ENCODE measurements at regions not wholly inside any gene's neighbourhood (a gene's known extent, or its start where the extent isn't known, plus 50 kb on each side); places are given as distances from the start of the nearest gene placed in this dataset.
"Not testable (repeated sequence)": the region's sequence is repeated elsewhere in the genome, so short reads cannot be mapped to it uniquely, and the experiment has no call there.

DNA sequence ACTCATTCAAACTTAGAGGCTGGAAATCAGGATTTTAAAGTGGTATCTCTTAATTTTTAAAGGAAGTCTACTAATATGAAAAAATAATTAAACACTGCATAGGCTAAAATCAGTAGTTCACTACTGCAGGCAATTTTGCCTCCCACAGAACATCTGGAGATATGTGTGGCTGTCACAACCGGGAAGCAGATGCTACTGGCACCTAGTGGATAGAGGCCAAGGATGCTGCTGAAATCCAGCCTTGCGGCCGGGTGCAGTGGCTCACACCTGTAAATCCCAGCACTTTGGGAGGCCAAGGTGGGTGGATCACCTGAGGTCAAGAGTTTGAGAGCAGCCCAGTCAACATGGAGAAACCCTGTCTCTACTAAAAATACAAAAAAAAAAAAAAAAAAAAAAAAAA, 473.9 kb downstream of the XYLT1 start:
- CTCF ChIA-PET = no interaction called here
- WGBS (ENCODE audit: insufficient coverage) = 97% methylated on average over 3 of the region's 3 CpGs

GRCh38 chr16:16997349-16997748, 473.4 kb downstream of the XYLT1 start:
- no peak for DNase-seq
- H3K36me3 ChIP-seq (ENCODE audit: control insufficient read depth in 4 of 4, insufficient read depth in 4 of 4, low read length in 3 of 4) = no peaks in the 10 kb centered on the region
- no peaks in the 10 kb centered on the region for H3K9me3 ChIP-seq (ENCODE audit: control extremely low read depth in 1 of 5, control insufficient read depth in 4 of 5, insufficient read depth in 2 of 5, low read depth in 1 of 5, low read length in 4 of 5)
- H3K27me3 ChIP-seq (replicated peaks in 2 of 5; ENCODE audit: control insufficient read depth in 4 of 5, insufficient read depth in 5 of 5, low read length in 4 of 5) = no peaks in the 10 kb centered on the region
- WGBS (ENCODE audit: insufficient coverage) = 61% methylated on average over 3 of the region's 6 CpGs
- ChIA-PET POLR2A (no interaction called here), CTCF (no interaction called here)
- no peak overlapping the region for H3K27ac ChIP-seq (ENCODE audit: insufficient read depth in 1 of 2, low read depth in 1 of 2, low read length in 2 of 2, poor library complexity in 1 of 2, severe bottlenecking in 2 of 2)
- H3K4me3 ChIP-seq (ENCODE audit: control insufficient read depth in 1 of 7, extremely low read depth in 1 of 7, insufficient read depth in 4 of 7, low read depth in 2 of 7, low read length in 6 of 7) = no peak overlapping the region
- peaks cover 6 to 26% (median 15%) of the 10 kb centered on the region in 4 experiments for H3K4me1 ChIP-seq (ENCODE audit: control extremely low read depth in 1 of 4, control insufficient read depth in 4 of 4, insufficient read depth in 4 of 4, low read length in 3 of 4)

More for the DNA sequence above, 473.9 kb downstream of the XYLT1 start:
- no peaks in the 10 kb centered on the region for H3K9me3 ChIP-seq (ENCODE audit: control extremely low read depth in 1 of 5, control insufficient read depth in 4 of 5, insufficient read depth in 2 of 5, low read depth in 1 of 5, low read length in 4 of 5)
- no peak overlapping the region for H3K4me3 ChIP-seq (ENCODE audit: control insufficient read depth in 1 of 7, extremely low read depth in 1 of 7, insufficient read depth in 4 of 7, low read depth in 2 of 7, low read length in 6 of 7)
- POLR2A ChIA-PET = no interaction called here
- no peak for DNase-seq
- peaks cover 6 to 28% (median 15%) of the 10 kb centered on the region in 4 experiments for H3K4me1 ChIP-seq (ENCODE audit: control extremely low read depth in 1 of 4, control insufficient read depth in 4 of 4, insufficient read depth in 4 of 4, low read length in 3 of 4)
- no peak overlapping the region for H3K27ac ChIP-seq (ENCODE audit: insufficient read depth in 1 of 2, low read depth in 1 of 2, low read length in 2 of 2, poor library complexity in 1 of 2, severe bottlenecking in 2 of 2)
- no peaks in the 10 kb centered on the region for H3K36me3 ChIP-seq (ENCODE audit: control insufficient read depth in 4 of 4, insufficient read depth in 4 of 4, low read length in 3 of 4)
- H3K27me3 ChIP-seq (replicated peaks in 2 of 5; ENCODE audit: control insufficient read depth in 4 of 5, insufficient read depth in 5 of 5, low read length in 4 of 5) = no peaks in the 10 kb centered on the region

DNA sequence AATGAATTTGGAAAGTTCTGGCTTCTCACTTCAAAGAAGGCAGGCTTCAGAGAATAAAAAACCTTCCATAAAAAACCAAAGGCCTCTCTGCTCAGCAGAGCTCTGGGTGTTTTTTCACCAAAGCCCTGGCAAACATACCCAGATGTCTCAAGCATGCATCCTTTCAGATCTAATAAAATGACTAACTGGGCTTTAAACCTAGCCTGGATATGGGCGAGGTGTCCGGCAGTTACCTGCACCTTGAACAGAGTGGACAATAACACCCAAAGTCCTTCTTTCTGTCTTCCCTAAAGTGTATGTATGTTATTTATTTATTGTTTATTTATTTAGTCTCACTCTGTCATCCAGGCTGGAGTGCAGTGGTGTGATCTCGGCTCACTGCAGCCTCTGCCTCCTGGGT, 469.3 kb downstream of the XYLT1 start:
- no peaks in the 10 kb centered on the region for H3K9me3 ChIP-seq (ENCODE audit: control extremely low read depth in 1 of 5, control insufficient read depth in 4 of 5, insufficient read depth in 2 of 5, low read depth in 1 of 5, low read length in 4 of 5)
- no peak overlapping the region for H3K27ac ChIP-seq (ENCODE audit: insufficient read depth in 1 of 2, low read depth in 1 of 2, low read length in 2 of 2, poor library complexity in 1 of 2, severe bottlenecking in 2 of 2)
- ChIA-PET CTCF (interaction anchor here (1.1 kb wide), 1 partner anchor 16 kb away, joined by 3 read pairs; no protein-coding TSS in a partner anchor), POLR2A (no interaction called here)
- no peaks in the 10 kb centered on the region for H3K36me3 ChIP-seq (ENCODE audit: control insufficient read depth in 4 of 4, insufficient read depth in 4 of 4, low read length in 3 of 4)
- no peak overlapping the region for H3K4me3 ChIP-seq (ENCODE audit: control insufficient read depth in 1 of 7, extremely low read depth in 1 of 7, insufficient read depth in 4 of 7, low read depth in 2 of 7, low read length in 6 of 7)
- 100% methylated on average over 2 of the region's 3 CpGs for WGBS (ENCODE audit: insufficient coverage)
- DNase-seq = no peak
- H3K27me3 ChIP-seq (replicated peaks in 2 of 5; ENCODE audit: control insufficient read depth in 4 of 5, insufficient read depth in 5 of 5, low read length in 4 of 5) = no peaks in the 10 kb centered on the region
- peaks cover 0 to 10% (median 0%) of the 10 kb centered on the region in 4 experiments for H3K4me1 ChIP-seq (ENCODE audit: control extremely low read depth in 1 of 4, control insufficient read depth in 4 of 4, insufficient read depth in 4 of 4, low read length in 3 of 4)

DNA sequence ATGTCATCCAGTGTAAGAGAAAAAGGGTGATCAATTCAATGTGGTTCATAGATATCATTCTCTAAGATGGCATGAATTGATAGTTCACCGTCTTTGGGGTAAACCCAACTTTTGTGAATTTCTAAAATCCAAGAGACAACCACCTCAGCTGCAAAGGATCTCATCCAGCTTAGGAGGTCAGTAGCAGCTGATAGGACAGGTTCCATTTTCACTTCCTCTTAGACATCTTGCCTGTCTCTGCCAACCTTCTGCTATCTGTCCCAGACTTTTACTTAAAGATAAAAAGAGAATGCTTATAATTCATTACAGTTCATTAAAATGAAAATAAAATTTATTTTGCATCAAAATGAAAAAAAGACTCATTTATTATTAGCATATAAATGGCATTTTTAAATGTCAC, 468.2 kb downstream of the XYLT1 start:
- Histone ChIP-seq H3K27me3 (replicated peaks in 2 of 5; ENCODE audit: control insufficient read depth in 4 of 5, insufficient read depth in 5 of 5, low read length in 4 of 5) (no peaks in the 10 kb centered on the region), H3K4me3 (ENCODE audit: control insufficient read depth in 1 of 7, extremely low read depth in 1 of 7, insufficient read depth in 4 of 7, low read depth in 2 of 7, low read length in 6 of 7) (no peak overlapping the region), H3K27ac (ENCODE audit: insufficient read depth in 1 of 2, low read depth in 1 of 2, low read length in 2 of 2, poor library complexity in 1 of 2, severe bottlenecking in 2 of 2) (no peak overlapping the region), H3K36me3 (ENCODE audit: control insufficient read depth in 4 of 4, insufficient read depth in 4 of 4, low read length in 3 of 4) (no peaks in the 10 kb centered on the region), H3K9me3 (ENCODE audit: control extremely low read depth in 1 of 5, control insufficient read depth in 4 of 5, insufficient read depth in 2 of 5, low read depth in 1 of 5, low read length in 4 of 5) (no peaks in the 10 kb centered on the region), H3K4me1 (ENCODE audit: control extremely low read depth in 1 of 4, control insufficient read depth in 4 of 4, insufficient read depth in 4 of 4, low read length in 3 of 4) (peaks cover 0 to 7% (median 0%) of the 10 kb centered on the region in 4 experiments)
- 100% methylated on average over 1 of the region's 1 CpG for WGBS (ENCODE audit: insufficient coverage)
- DNase-seq = peak in 2 of 3 donors; percentile 31 to 60
- ChIA-PET CTCF (no interaction called here), POLR2A (no interaction called here)

DNA sequence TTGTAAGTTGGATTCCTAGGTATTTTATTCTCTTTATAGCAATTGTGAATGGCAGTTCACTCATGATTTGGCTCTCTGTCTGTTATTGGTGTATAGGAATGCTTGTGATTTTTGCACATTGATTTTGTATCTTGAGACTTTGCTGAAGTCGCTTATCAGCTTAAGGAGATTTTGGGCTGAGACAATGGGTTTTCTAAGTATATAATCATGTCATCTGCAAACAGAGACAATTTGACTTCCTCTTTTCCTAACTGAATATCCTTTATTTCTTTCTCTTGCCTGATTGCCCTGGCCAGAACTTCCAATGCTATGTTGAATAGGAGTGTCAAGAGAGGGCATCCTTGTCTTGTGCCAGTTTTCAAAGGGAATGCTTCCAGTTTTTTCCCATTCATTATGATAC, 464.8 kb downstream of the XYLT1 start:
- H3K4me1 ChIP-seq (ENCODE audit: control extremely low read depth in 1 of 4, control insufficient read depth in 4 of 4, insufficient read depth in 4 of 4, low read length in 3 of 4); CTCF ChIA-PET; H3K36me3 ChIP-seq (ENCODE audit: control insufficient read depth in 4 of 4, insufficient read depth in 4 of 4, low read length in 3 of 4); H3K4me3 ChIP-seq (ENCODE audit: control insufficient read depth in 1 of 7, extremely low read depth in 1 of 7, insufficient read depth in 4 of 7, low read depth in 2 of 7, low read length in 6 of 7); H3K9me3 ChIP-seq (ENCODE audit: control extremely low read depth in 1 of 5, control insufficient read depth in 4 of 5, insufficient read depth in 2 of 5, low read depth in 1 of 5, low read length in 4 of 5); H3K27ac ChIP-seq (ENCODE audit: insufficient read depth in 1 of 2, low read depth in 1 of 2, low read length in 2 of 2, poor library complexity in 1 of 2, severe bottlenecking in 2 of 2); POLR2A ChIA-PET; DNase-seq; H3K27me3 ChIP-seq (replicated peaks in 2 of 5; ENCODE audit: control insufficient read depth in 4 of 5, insufficient read depth in 5 of 5, low read length in 4 of 5): not testable (repeated sequence)
- WGBS (ENCODE audit: insufficient coverage) = no CpG with 5 or more reads among the region's 1 CpG

- H3K9me3 ChIP-seq (ENCODE audit: control extremely low read depth in 1 of 5, control insufficient read depth in 4 of 5, insufficient read depth in 2 of 5, low read depth in 1 of 5, low read length in 4 of 5) = no peaks in the 10 kb centered on the region
- H3K36me3 ChIP-seq (ENCODE audit: control insufficient read depth in 4 of 4, insufficient read depth in 4 of 4, low read length in 3 of 4) = no peaks in the 10 kb centered on the region
- H3K4me1 ChIP-seq (ENCODE audit: control extremely low read depth in 1 of 4, control insufficient read depth in 4 of 4, insufficient read depth in 4 of 4, low read length in 3 of 4) = peaks cover 5 to 20% (median 12%) of the 10 kb centered on the region in 4 experiments
- no peaks in the 10 kb centered on the region for H3K27me3 ChIP-seq (replicated peaks in 2 of 5; ENCODE audit: control insufficient read depth in 4 of 5, insufficient read depth in 5 of 5, low read length in 4 of 5)
- CTCF ChIA-PET = interaction anchor here (1.4 kb wide), 1 partner anchor 19 kb away, joined by 4 read pairs; no protein-coding TSS in a partner anchor
- H3K27ac ChIP-seq (ENCODE audit: insufficient read depth in 1 of 2, low read depth in 1 of 2, low read length in 2 of 2, poor library complexity in 1 of 2, severe bottlenecking in 2 of 2) = no peak overlapping the region
- H3K4me3 ChIP-seq (ENCODE audit: control insufficient read depth in 1 of 7, extremely low read depth in 1 of 7, insufficient read depth in 4 of 7, low read depth in 2 of 7, low read length in 6 of 7) = no peak overlapping the region
- POLR2A ChIA-PET = no interaction called here
- no peak for DNase-seq
Observed at GRCh38 chr16:17011712-17012111, 459.0 kb downstream of the XYLT1 start.

DNA sequence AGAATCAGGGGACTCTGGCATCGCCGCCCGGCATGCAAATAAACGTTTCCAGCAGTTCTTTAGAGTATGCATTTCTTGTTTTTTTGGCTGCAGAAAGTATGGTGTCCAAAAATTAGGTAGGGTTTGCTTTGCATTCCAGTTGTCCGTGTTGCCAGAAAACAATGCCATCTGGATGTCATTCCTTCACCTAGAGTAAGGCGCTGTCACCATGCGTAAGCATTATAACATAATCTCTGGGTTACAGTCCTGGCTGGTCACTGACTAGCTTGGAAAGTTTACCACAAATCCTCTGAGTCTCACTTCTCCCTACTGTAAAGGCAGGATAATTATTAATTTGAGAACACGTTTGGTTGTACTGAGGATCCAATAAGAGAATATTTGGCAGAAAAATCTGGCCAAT, 457.7 kb downstream of the XYLT1 start:
- POLR2A ChIA-PET = no interaction called here
- Histone ChIP-seq H3K9me3 (ENCODE audit: control extremely low read depth in 1 of 5, control insufficient read depth in 4 of 5, insufficient read depth in 2 of 5, low read depth in 1 of 5, low read length in 4 of 5) (peaks cover 0 to 5% (median 0%) of the 10 kb centered on the region in 5 experiments), H3K27ac (ENCODE audit: insufficient read depth in 1 of 2, low read depth in 1 of 2, low read length in 2 of 2, poor library complexity in 1 of 2, severe bottlenecking in 2 of 2) (no peak overlapping the region), H3K4me3 (ENCODE audit: control insufficient read depth in 1 of 7, extremely low read depth in 1 of 7, insufficient read depth in 4 of 7, low read depth in 2 of 7, low read length in 6 of 7) (peak overlapping the region in 2 of 7 experiments; percentile 19 to 57), H3K4me1 (ENCODE audit: control extremely low read depth in 1 of 4, control insufficient read depth in 4 of 4, insufficient read depth in 4 of 4, low read length in 3 of 4) (peaks cover 5 to 20% (median 12%) of the 10 kb centered on the region in 4 experiments), H3K36me3 (ENCODE audit: control insufficient read depth in 4 of 4, insufficient read depth in 4 of 4, low read length in 3 of 4) (no peaks in the 10 kb centered on the region), H3K27me3 (replicated peaks in 2 of 5; ENCODE audit: control insufficient read depth in 4 of 5, insufficient read depth in 5 of 5, low read length in 4 of 5) (no peaks in the 10 kb centered on the region)
- CTCF ChIA-PET = interaction anchor here (1.0 kb wide), 1 partner anchor 13 kb away, joined by 5 read pairs; no protein-coding TSS in a partner anchor
- DNase-seq = peak in 2 of 3 donors; percentile 14 to 38
- 84% methylated on average over 6 of the region's 8 CpGs for WGBS (ENCODE audit: insufficient coverage)

All from common myeloid progenitor, CD34-positive (primary cell).